ENCODE measurements at regions not wholly inside any gene's neighbourhood (a gene's known extent, or its start where the extent isn't known, plus 50 kb on each side); places are given as distances from the start of the nearest gene placed in this dataset.

DNA sequence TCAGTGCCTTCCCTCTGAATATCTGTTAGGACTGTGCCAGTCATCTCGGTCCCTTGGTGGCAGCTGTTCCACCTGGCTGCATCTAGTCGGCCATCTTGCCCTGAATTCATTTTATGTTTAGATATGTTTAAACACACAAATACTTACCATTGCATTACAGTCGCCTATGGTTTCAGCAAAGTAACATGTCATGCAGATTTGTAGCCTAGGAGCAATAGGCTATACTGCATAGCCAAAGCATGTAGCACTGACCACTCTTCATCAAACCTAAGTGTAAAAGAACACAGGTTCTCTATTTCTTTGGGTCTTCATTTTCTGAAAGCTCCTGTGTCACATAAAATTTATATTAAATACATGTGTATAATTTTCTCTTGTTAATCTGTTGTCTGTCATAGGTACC is 118.9 kb upstream of the THSD7A start:
- no peak overlapping the region for H3K9ac ChIP-seq (ENCODE audit: low read length)
- H3K9me3 ChIP-seq (ENCODE audit: low read length): no peaks in the 10 kb centered on the region
- no peak overlapping the region for H3K27ac ChIP-seq (ENCODE audit: low read depth, low read length)
- no peaks in the 10 kb centered on the region for H3K36me3 ChIP-seq (ENCODE audit: insufficient read depth, low read length)
- H3K4me3 ChIP-seq (ENCODE audit: low read depth in 1 of 2, low read length in 2 of 2): no peak overlapping the region
- no peaks in the 10 kb centered on the region for H3K27me3 ChIP-seq (ENCODE audit: control insufficient read depth in 1 of 2, insufficient read depth in 2 of 2, low read length in 2 of 2)
- no peaks in the 10 kb centered on the region for H3K4me1 ChIP-seq (ENCODE audit: insufficient read depth, low read length)

DNA sequence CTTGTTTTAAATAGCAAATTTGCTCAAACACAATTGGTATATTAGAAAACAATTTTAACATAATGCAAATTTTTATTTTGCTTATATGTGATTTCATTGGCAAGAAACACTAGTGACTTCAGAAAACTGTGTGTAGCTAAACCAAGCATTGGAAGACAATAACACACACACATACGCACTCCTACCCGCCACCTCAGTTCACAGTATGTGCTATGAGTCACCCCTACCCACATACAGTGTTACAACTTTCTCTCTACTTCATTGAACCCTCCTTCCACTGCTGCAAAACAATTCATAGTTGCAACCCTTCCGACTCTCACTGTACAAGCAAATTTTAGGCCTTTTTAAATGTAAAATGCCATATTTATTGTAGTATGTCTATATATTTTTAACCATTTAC is 119.9 kb upstream of the THSD7A start:
- Histone ChIP-seq H3K9ac (ENCODE audit: low read length) (no peak overlapping the region), H3K27me3 (ENCODE audit: control insufficient read depth in 1 of 2, insufficient read depth in 2 of 2, low read length in 2 of 2) (no peaks in the 10 kb centered on the region), H3K27ac (ENCODE audit: low read depth, low read length) (no peak overlapping the region), H3K36me3 (ENCODE audit: insufficient read depth, low read length) (no peaks in the 10 kb centered on the region), H3K4me1 (ENCODE audit: insufficient read depth, low read length) (no peaks in the 10 kb centered on the region), H3K9me3 (ENCODE audit: low read length) (no peaks in the 10 kb centered on the region), H3K4me3 (ENCODE audit: low read depth in 1 of 2, low read length in 2 of 2) (no peak overlapping the region)

DNA sequence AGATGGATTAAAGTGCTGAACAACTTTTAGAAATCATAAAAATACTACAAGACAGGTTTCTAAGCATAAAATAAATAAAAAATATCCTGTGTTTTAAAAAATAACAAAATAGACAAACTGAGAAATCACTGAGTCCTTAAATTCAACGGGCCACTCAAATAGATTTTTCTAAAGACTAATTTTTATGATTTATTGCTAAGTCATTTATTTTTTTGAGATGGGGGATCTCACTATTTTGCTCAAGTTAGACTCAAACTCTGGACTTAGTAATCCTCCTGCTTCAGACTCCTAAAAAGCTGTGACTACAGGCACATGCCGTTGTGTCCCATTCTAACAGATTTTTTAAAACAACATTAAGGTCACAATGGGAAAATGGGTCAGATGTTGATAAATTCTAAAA is 121.0 kb upstream of the THSD7A start:
- no peak overlapping the region for H3K9ac ChIP-seq (ENCODE audit: low read length)
- no peaks in the 10 kb centered on the region for H3K9me3 ChIP-seq (ENCODE audit: low read length)
- H3K4me3 ChIP-seq (ENCODE audit: low read depth in 1 of 2, low read length in 2 of 2): no peak overlapping the region
- H3K27me3 ChIP-seq (ENCODE audit: control insufficient read depth in 1 of 2, insufficient read depth in 2 of 2, low read length in 2 of 2): no peaks in the 10 kb centered on the region
- H3K36me3 ChIP-seq (ENCODE audit: insufficient read depth, low read length): no peaks in the 10 kb centered on the region
- H3K4me1 ChIP-seq (ENCODE audit: insufficient read depth, low read length): no peaks in the 10 kb centered on the region
- H3K27ac ChIP-seq (ENCODE audit: low read depth, low read length): no peak overlapping the region

DNA sequence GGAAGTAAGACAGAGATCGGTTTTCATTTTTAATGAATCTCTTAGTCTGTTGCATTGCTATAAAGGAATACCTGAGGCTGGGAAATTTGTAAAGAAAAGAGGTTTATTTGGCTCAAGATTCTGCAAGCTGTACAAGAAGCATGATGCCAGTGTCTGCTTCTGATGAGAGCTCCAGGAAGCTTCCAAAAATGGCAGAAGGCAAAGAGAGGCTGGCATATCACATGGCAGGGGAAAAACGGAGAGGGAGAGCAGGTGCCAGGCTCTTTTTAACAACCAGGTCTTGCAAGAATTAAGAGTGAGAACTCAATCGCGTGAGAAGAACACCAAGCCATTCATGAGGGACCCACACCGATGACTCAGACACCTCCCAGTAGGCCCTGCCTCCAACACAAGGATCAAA is 125.0 kb upstream of the THSD7A start:
- no peaks in the 10 kb centered on the region for H3K27me3 ChIP-seq (ENCODE audit: control insufficient read depth in 1 of 2, insufficient read depth in 2 of 2, low read length in 2 of 2)
- no peaks in the 10 kb centered on the region for H3K36me3 ChIP-seq (ENCODE audit: insufficient read depth, low read length)
- no peak overlapping the region for H3K9ac ChIP-seq (ENCODE audit: low read length)
- no peak overlapping the region for H3K27ac ChIP-seq (ENCODE audit: low read depth, low read length)
- H3K9me3 ChIP-seq (ENCODE audit: low read length): no peaks in the 10 kb centered on the region
- H3K4me1 ChIP-seq (ENCODE audit: insufficient read depth, low read length): no peaks in the 10 kb centered on the region
- H3K4me3 ChIP-seq (ENCODE audit: low read depth in 1 of 2, low read length in 2 of 2): no peak overlapping the region

DNA sequence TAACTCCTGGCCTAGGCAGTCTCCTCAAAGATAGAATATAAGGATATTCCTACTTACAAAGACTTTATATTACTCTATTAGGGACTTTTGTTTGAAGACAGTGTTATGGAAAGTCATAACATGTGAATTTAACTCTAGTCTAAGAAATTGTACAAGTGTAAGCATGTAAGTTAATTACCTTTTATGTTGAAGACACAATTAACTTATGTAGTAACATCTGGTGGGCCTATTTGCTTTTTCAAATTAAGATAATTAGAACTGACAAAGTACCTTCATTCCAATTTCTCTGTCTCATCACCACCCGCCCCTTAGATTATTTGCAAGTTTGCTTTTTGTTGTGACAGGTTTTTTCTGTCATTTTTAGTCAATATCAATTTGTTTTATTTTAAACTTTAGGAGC is 126.0 kb upstream of the THSD7A start:
- Histone ChIP-seq H3K4me3 (ENCODE audit: low read depth in 1 of 2, low read length in 2 of 2) (no peak overlapping the region), H3K4me1 (ENCODE audit: insufficient read depth, low read length) (no peaks in the 10 kb centered on the region)

DNA sequence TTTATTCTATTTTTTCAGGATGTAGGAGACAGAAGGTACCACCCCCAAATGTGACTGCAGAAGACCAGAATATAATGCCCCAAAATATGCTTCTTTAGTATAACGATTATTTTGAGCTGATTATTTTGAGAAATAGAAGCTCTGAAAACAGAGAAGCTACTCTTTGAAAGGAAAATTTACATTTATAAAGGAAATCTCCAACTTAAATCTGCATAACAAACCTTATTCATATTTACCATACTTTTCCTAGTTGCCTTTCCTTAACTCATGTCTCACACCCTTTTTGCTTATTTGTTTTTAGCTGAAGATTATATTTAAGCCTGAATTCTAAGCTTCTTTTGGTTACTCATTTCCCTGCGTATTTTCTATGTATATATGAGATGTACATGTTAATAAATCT is 127.1 kb upstream of the THSD7A start:
- Histone ChIP-seq H3K36me3 (ENCODE audit: insufficient read depth, low read length) (no peaks in the 10 kb centered on the region), H3K9ac (ENCODE audit: low read length) (no peak overlapping the region), H3K27me3 (ENCODE audit: control insufficient read depth in 1 of 2, insufficient read depth in 2 of 2, low read length in 2 of 2) (no peaks in the 10 kb centered on the region), H3K9me3 (ENCODE audit: low read length) (no peaks in the 10 kb centered on the region), H3K4me1 (ENCODE audit: insufficient read depth, low read length) (no peaks in the 10 kb centered on the region), H3K4me3 (ENCODE audit: low read depth in 1 of 2, low read length in 2 of 2) (no peak overlapping the region), H3K27ac (ENCODE audit: low read depth, low read length) (no peak overlapping the region)

More for the DNA sequence above, 126.0 kb upstream of the THSD7A start:
- H3K27me3 ChIP-seq (ENCODE audit: control insufficient read depth in 1 of 2, insufficient read depth in 2 of 2, low read length in 2 of 2): no peaks in the 10 kb centered on the region
- H3K36me3 ChIP-seq (ENCODE audit: insufficient read depth, low read length): no peaks in the 10 kb centered on the region
- H3K9me3 ChIP-seq (ENCODE audit: low read length): no peaks in the 10 kb centered on the region
- no peak overlapping the region for H3K9ac ChIP-seq (ENCODE audit: low read length)
- H3K27ac ChIP-seq (ENCODE audit: low read depth, low read length): no peak overlapping the region

DNA sequence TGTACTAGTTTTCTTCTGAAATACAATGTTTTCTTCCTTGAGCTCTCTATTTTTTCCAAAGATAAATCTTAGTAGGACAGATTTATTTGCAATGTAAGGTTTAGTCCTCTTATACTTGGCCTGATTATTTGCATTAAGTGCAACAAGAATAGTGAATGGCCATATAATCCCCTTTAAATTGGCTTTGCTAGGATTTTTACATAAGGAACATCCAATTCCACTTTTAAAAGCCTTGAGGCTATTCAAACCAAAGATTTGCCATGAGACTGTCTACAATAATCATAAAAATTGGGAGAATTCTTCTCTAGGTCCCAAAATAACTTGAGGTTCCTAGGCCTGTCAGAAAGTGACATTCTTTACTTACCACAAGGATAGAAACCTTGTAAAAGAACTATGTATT is 128.6 kb upstream of the THSD7A start:
- no peaks in the 10 kb centered on the region for H3K9me3 ChIP-seq (ENCODE audit: low read length)
- H3K4me1 ChIP-seq (ENCODE audit: insufficient read depth, low read length): no peaks in the 10 kb centered on the region
- no peak overlapping the region for H3K4me3 ChIP-seq (ENCODE audit: low read depth in 1 of 2, low read length in 2 of 2)
- no peaks in the 10 kb centered on the region for H3K27me3 ChIP-seq (ENCODE audit: control insufficient read depth in 1 of 2, insufficient read depth in 2 of 2, low read length in 2 of 2)
- no peak overlapping the region for H3K9ac ChIP-seq (ENCODE audit: low read length)
- no peak overlapping the region for H3K27ac ChIP-seq (ENCODE audit: low read depth, low read length)
- H3K36me3 ChIP-seq (ENCODE audit: insufficient read depth, low read length): no peaks in the 10 kb centered on the region

DNA sequence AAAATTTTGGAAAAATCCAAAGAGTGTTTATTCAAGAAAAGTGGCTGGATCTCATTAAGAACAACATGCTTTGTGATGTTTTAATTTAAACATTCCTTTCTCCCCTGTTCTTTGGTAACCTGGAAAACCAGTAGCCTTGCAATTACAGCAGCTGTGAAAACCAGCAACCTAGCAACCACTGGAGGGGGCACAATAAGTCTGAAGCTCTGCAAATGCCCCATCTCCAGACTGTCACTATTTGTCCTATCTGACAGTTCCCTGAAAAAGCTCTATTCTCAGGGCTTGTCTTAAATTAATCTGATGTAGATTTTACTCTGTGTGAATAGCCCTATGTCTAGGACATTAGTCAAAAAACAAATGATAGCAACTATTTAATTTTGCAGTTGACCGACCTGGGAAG is 137.6 kb upstream of the THSD7A start:
- H3K36me3 ChIP-seq (ENCODE audit: insufficient read depth, low read length): no peaks in the 10 kb centered on the region
- H3K9ac ChIP-seq (ENCODE audit: low read length): no peak overlapping the region
- no peaks in the 10 kb centered on the region for H3K4me1 ChIP-seq (ENCODE audit: insufficient read depth, low read length)
- H3K9me3 ChIP-seq (ENCODE audit: low read length): no peaks in the 10 kb centered on the region
- H3K27me3 ChIP-seq (ENCODE audit: control insufficient read depth in 1 of 2, insufficient read depth in 2 of 2, low read length in 2 of 2): no peaks in the 10 kb centered on the region
- no peak overlapping the region for H3K4me3 ChIP-seq (ENCODE audit: low read depth in 1 of 2, low read length in 2 of 2)
- no peak overlapping the region for H3K27ac ChIP-seq (ENCODE audit: low read depth, low read length)

DNA sequence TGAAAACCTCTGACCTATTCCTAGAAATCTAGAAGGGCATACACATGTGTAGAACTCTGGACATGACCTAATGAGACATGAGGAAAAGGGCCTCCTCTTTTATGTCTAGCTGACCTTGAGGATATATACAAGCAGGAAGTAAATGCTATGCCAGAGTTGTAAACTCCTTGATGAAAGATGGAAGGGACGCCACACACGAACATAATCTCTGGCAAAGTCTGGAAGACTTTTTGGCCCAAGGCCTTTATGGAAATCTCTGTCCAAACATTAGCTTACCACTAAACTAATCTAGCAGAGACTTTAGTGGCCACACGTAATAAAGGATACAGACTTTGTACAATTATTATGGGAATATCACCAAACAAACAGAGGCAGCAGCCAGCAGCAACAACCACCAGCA is 138.1 kb upstream of the THSD7A start:
- no peaks in the 10 kb centered on the region for H3K4me1 ChIP-seq (ENCODE audit: insufficient read depth, low read length)

DNA sequence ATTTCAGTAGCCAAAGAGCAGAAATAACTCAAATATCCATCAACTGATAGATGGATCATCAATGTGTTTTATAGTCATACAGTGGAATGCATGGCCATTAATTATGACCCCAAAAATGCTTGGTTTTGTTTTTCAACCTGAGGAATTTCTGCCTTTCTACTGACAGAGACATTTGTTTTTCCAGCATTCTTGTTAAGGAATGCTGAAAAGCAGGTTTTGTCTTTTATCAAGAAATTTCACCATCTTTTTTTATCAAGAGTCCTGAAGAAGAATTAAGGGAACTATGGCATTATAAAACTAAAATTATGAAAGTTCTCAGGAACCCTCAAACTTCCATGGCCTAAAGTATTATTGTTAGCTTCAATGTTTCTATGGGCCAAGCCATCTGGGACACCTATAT is 153.4 kb upstream of the THSD7A start:
- no peak overlapping the region for H3K4me3 ChIP-seq (ENCODE audit: low read depth in 1 of 2, low read length in 2 of 2)
- H3K36me3 ChIP-seq (ENCODE audit: insufficient read depth, low read length): no peaks in the 10 kb centered on the region
- no peak overlapping the region for H3K9ac ChIP-seq (ENCODE audit: low read length)
- H3K4me1 ChIP-seq (ENCODE audit: insufficient read depth, low read length): no peaks in the 10 kb centered on the region
- H3K9me3 ChIP-seq (ENCODE audit: low read length): no peaks in the 10 kb centered on the region
- no peaks in the 10 kb centered on the region for H3K27me3 ChIP-seq (ENCODE audit: control insufficient read depth in 1 of 2, insufficient read depth in 2 of 2, low read length in 2 of 2)
- H3K27ac ChIP-seq (ENCODE audit: low read depth, low read length): no peak overlapping the region

More for the DNA sequence above, 138.1 kb upstream of the THSD7A start:
- no peak overlapping the region for H3K27ac ChIP-seq (ENCODE audit: low read depth, low read length)
- no peak overlapping the region for H3K9ac ChIP-seq (ENCODE audit: low read length)
- no peaks in the 10 kb centered on the region for H3K27me3 ChIP-seq (ENCODE audit: control insufficient read depth in 1 of 2, insufficient read depth in 2 of 2, low read length in 2 of 2)
- no peak overlapping the region for H3K4me3 ChIP-seq (ENCODE audit: low read depth in 1 of 2, low read length in 2 of 2)
- no peaks in the 10 kb centered on the region for H3K9me3 ChIP-seq (ENCODE audit: low read length)
- H3K36me3 ChIP-seq (ENCODE audit: insufficient read depth, low read length): no peaks in the 10 kb centered on the region

DNA sequence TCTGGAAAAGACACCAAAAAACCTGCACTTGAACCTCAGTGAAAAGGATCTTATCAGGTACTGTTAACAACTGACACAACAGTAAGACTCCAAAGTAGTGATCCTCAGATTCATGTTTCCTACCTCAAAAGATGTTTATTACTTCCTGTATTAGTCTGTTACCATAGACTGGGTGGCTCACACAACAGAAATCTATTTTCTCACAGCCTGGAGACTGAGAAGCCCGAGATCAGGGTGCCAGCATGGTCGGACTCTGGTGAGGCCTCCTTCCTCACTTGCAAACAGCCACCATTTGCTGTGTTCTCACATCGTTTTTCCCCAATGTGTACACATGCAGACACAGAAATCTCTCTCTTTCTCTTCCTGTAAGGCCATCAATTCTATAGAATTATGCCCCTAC is 154.0 kb upstream of the THSD7A start:
- Histone ChIP-seq H3K27me3 (ENCODE audit: control insufficient read depth in 1 of 2, insufficient read depth in 2 of 2, low read length in 2 of 2) (no peaks in the 10 kb centered on the region), H3K27ac (ENCODE audit: low read depth, low read length) (no peak overlapping the region), H3K4me1 (ENCODE audit: insufficient read depth, low read length) (no peaks in the 10 kb centered on the region), H3K9me3 (ENCODE audit: low read length) (no peaks in the 10 kb centered on the region), H3K36me3 (ENCODE audit: insufficient read depth, low read length) (no peaks in the 10 kb centered on the region), H3K4me3 (ENCODE audit: low read depth in 1 of 2, low read length in 2 of 2) (no peak overlapping the region), H3K9ac (ENCODE audit: low read length) (no peak overlapping the region)

DNA sequence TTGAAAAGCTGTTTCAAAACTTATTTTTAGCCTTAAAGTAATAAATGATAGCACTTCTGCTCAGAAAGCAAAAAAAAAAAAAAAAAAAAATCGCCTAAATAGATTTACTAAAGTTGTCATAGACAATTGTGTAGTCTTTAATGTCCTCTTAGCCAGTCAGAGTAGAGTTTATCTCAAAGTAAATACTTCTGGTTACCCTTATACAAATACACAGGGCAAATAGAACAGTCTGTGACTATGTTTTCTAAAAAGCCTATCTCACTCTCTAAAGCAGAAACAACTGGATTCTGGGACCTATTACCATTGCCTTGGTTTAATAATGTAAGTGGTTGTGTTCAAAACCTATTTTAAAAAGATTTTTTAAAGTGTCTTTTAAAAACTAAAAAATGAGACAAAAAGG is 156.2 kb upstream of the THSD7A start:
- Histone ChIP-seq H3K27me3 (ENCODE audit: control insufficient read depth in 1 of 2, insufficient read depth in 2 of 2, low read length in 2 of 2) (no peaks in the 10 kb centered on the region), H3K4me1 (ENCODE audit: insufficient read depth, low read length) (no peaks in the 10 kb centered on the region), H3K36me3 (ENCODE audit: insufficient read depth, low read length) (no peaks in the 10 kb centered on the region), H3K27ac (ENCODE audit: low read depth, low read length) (no peak overlapping the region), H3K9me3 (ENCODE audit: low read length) (no peaks in the 10 kb centered on the region), H3K9ac (ENCODE audit: low read length) (no peak overlapping the region), H3K4me3 (ENCODE audit: low read depth in 1 of 2, low read length in 2 of 2) (no peak overlapping the region)

Data from muscle layer of colon (tissue), 2 donors.